ACHN (cell line): ENCODE measurements at regions not wholly inside any gene's neighbourhood (a gene's known extent, or its start where the extent isn't known, plus 50 kb on each side); places are given as distances from the start of the nearest gene placed in this dataset.

Experiments
- DNase-seq: peaks from one replicate; pipeline ENCODE4 v3.0.0-alpha.2; 2015
- in situ Hi-C: cut with HindIII; loops from 2 replicates; pipeline ENCODE4 v1.10.0; 2017; ENCODE audit warnings: low sequenced_read_pairs, low pct_ligation_motif_present, low pct_unique_long_range_greater_than_20kb

DNA sequence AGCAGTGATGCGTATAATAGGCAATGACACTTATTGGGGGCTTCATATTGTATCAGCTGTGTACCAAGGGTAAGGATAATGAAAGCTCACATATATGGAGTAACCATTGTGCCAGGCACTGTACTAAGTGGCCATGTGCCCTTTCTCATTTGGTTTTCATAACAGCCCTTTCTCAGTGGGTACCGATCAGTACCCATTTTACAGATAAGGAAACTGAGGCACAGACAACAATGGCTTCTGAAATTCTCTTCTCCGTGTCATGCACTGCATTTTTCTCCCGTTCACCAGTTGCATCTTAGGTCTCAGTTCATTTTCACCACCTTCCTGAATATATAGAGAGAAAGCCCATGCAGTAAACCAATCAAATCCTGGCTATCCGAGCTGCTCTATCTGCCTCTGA, 216.7 kb upstream of the RBFOX1 start:
- in situ Hi-C loops, result no loop called here
- DNase-seq, result no peak

- in situ Hi-C loops, result no loop called here
- DNase-seq, result no peak
These were observed 218.7 kb upstream of the RBFOX1 start for GRCh38 chr16:7113949-7114348.

GRCh38 chr16:7113395-7113794, 219.2 kb upstream of the RBFOX1 start:
- DNase-seq, result no peak
- in situ Hi-C loops, result no loop called here

DNA sequence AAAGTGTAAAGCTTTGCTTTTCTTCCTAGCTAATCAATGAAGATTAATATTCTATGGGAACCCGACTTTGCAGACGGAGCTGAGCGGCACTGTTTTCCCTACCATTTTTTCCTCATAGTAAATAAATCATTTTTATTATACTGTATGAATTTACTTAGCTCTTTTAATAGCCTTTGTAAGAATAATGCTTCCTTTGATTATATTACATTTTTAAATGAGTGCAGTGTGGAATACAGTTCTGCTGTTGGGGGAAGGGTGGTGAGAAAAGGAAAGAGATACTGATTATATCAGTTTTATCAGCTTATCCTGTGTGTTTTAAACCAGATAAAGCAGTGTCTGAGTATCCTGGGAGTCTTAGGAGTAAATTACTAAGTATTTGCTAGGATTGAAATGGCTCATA, 221.4 kb upstream of the RBFOX1 start:
- DNase-seq, result no peak
- in situ Hi-C loops, result no loop called here

DNA sequence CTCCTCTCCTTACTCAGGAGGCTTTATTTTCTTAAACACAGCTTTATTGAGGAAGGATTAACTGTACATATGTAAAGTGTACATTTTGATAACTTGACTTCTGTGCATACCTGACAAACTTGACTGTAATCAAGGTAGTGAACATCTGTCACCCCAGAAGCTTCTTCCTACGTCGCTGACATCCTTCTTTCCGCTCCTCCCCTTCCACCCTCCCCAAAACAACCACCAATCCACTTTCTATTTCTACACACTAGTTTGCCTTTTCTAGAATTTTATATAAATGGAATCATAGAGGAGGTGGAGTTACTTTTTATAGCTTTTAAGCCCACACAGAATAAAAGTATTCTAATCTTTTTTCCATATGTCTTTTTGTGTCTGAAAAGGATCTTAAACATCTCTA, 225.2 kb upstream of the RBFOX1 start:
- in situ Hi-C loops, result no loop called here
- DNase-seq, result no peak

DNA sequence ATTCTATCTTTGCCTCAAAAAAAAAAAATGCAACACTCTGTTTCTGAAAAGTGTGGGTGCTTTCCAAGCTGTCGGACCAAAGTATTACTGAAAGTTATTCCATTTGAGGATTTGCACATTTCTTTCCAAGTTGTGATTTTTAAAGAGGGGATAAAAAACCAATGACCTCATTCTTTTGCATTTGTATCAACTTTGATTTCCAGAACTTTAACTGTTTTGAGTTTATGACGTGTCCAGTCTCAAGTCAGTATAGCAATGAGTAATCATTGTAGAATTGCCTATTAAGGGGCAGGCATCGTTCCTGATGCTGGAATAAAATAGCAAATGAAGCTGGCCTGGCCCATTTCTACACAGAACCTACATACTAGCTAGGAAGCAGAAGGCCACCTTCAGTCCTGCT, 229.6 kb upstream of the RBFOX1 start:
- in situ Hi-C loops, result no loop called here
- DNase-seq, result no peak

DNA sequence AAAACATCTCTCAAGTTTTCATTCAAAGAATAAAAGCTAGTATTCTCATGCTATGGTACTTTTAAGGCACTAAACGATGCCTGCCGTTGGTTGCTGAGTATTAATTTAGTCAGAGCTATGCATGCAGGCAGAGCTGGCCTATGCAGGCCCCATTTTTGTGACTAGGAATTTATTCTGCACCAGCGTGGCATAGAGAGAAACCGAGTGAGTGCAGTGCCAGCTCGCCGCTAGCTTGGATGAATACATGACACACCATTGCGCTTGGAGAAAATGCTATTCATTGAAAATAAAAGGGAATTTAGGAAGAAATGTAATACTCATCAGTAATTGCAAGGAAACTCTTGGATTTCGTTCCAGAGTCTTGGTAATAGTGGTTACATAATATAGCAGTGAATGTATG, 231.6 kb upstream of the RBFOX1 start:
- DNase-seq, result no peak
- in situ Hi-C loops, result no loop called here

GRCh38 chr16:7097518-7097917, 235.1 kb upstream of the RBFOX1 start:
- in situ Hi-C loops, result no loop called here
- DNase-seq, result no peak

DNA sequence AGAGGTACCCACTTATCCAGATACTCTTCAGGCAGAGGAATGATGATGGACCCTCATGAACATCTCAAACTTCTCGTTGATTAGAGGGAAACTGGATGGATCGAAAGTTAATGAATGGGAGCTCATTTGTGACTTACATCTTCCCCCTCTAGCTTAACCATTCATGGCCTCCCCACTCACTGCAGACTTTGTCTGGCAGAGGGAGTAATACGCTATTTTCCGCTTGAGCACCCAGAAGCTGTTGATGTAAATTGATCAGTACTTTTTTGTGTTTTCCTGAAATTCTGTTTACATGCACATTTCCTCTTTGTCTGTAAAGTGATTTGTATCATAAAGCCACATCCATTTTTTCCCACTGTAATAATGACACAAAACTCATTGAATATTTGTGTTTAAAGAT, 239.1 kb upstream of the RBFOX1 start:
- DNase-seq, result no peak
- in situ Hi-C loops, result no loop called here

GRCh38 chr16:7090628-7091115, 242.0 kb upstream of the RBFOX1 start:
- in situ Hi-C loops, result no loop called here
- no peak for DNase-seq

DNA sequence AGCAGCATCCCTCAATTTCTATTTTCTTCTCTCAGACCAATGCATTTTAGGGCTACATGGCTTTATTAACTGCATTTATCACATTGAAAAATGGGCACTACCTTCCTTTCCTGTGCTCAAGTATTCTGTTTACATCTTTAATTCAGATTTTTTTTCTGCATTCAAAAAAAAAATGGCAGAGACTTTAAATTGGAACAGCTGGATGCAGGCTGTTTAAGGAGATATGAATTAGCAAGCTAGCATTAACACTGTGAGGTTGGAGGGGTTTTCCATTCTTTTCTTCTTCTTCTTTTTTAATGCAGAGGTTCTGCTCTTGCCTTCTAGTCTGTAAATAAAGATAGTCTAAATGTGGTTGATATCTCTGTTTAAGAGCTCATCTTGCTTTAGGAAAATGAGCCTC, 242.9 kb upstream of the RBFOX1 start:
- in situ Hi-C loops, result no loop called here
- DNase-seq, result no peak

GRCh38 chr16:7088711-7089110, 243.9 kb upstream of the RBFOX1 start:
- in situ Hi-C loops, result no loop called here

DNA sequence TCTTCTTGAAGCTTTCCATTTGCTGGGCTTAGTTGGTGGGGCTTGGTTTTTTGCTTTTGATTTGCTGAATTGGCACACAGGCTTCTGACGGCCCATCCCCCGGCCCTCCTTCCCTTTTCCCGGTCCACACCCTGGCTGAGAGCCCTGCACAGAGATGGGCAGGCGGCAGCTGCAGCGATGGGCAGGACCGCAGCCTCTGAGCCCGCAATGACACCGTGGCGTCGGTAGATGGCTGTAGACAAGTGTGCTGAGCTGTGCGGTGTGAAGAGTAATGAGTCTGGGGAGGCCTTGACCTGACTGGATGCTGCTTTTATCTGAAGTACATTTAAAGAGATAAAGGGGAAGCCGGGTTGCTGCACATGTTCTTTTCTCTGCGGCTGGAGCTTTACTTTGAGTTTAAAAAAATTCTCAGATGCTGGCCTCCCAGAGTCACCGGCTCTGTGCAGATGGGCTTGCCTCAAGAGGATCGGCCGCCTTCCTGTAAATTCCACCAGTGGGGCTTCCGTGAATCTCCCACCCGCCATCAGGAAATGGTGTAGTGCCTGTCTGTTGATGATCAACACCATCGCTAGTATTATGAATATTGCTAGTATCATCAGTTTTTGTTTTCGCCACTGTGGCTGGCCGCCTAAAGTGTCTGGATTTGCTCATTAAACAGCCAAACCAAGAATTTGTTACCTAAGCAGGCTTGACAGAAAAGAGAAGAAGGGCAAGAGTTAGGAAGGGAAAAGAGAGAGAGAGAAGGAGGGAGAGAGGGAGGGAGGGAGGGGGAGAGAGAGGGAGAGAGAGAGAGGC, 245.6 kb upstream of the RBFOX1 start:
- in situ Hi-C loops, result no loop called here
- DNase-seq, result peak; percentile 40

More at GRCh38 chr16:7088711-7089110, 243.9 kb upstream of the RBFOX1 start:
- DNase-seq, result no peak

DNA sequence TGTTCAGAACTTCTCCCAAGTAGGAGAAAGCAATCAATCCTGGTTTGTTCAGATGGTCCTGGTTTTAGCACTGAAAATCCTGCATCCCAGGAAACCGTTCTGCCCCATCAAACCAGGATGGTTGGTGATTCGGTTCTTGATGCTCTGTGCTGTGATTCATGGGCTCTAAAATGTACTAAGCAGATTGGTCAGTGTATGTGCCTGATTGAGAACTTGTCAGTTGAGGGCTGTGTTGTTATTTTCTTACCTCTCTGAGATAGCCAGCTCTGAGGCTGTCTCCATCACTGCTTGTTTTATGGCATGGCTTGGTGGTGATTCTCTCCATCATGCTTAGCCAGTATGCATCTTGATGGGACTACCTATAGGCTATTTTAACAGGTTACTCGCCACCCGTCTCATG, 246.9 kb upstream of the RBFOX1 start:
- in situ Hi-C loops, result no loop called here
- no peak for DNase-seq

DNA sequence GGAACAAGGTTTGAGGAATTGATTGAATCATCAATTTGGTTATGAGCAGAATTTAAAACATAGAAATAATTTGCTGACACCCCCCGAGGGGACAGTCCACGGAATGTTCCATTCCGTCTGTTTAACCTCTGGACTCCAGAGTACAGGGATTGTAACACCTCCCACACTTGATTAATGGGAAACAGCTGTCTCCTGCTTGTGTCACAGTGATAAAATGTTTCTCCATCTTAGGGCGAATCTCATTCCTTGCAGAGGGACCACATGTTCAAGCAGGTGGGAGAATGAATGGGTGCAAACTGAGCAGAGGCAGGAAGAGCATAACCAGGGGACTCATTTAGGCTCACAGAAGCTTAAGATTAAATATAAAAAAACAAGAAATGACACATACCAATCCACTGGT, 249.5 kb upstream of the RBFOX1 start:
- no peak for DNase-seq
- in situ Hi-C loops, result no loop called here

DNA sequence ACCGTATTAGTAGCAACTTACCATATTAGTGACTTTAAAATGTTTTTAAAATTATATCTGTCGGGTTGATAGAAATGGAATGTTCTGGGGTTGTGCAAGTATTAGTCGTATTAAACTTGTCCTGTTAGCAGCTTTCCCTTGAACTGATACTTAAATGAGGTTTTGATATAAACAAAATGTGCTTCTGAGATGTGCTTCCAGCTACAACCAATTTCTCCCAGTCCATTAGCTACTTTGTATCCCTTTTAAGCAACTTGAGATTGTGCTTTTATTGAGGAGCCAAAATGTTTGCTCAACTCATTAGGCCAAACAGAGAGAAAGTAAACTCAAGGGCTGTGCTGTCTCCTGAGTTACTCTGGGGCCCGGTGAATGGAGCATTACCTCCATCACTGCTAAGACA, 255.0 kb upstream of the RBFOX1 start:
- in situ Hi-C loops, result no loop called here
- no peak for DNase-seq

- DNase-seq, result no peak
- in situ Hi-C loops, result no loop called here
These were observed 257.9 kb upstream of the RBFOX1 start for GRCh38 chr16:7074715-7075114.

DNA sequence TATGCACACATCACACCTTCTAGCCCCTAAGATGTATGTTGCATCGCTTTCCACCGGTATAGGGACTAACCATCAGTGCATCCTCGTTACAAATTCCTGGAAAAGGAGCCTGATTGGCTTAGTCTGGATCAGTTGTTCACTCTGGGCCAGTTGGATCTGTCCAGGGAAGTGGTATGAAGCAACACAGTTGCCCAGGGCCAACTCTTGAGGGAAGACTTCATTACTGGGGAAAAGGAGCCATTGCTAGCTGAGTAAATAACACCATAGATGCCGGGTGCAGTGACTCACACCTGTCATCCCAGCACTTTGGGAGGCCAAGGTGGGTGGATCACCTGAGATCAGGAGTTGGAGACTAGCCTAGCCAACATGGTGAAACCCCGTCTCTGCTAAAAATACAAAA, 275.2 kb upstream of the RBFOX1 start:
- in situ Hi-C loops, result no loop called here

DNA sequence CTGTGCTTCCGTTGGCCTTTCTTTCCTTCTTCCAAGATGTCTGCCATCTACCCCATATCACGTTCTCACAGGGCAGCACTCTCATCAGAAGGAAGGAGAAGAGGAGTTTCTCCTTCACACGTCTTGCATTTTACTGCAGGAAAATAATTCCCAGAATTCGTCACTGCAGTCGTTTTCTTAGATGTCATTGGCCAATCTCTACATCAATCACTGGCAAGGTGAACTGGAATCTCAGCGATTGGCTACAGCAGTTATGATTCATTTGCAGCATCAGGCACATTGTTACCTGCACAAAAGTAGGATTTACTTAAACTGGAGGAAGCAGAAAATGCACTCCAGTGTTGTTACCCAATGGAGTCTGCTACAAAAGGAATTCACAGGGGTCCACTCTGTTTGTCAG, 277.2 kb upstream of the RBFOX1 start:
- DNase-seq, result no peak
- in situ Hi-C loops, result no loop called here

More for the DNA sequence above, 275.2 kb upstream of the RBFOX1 start:
- no peak for DNase-seq

DNA sequence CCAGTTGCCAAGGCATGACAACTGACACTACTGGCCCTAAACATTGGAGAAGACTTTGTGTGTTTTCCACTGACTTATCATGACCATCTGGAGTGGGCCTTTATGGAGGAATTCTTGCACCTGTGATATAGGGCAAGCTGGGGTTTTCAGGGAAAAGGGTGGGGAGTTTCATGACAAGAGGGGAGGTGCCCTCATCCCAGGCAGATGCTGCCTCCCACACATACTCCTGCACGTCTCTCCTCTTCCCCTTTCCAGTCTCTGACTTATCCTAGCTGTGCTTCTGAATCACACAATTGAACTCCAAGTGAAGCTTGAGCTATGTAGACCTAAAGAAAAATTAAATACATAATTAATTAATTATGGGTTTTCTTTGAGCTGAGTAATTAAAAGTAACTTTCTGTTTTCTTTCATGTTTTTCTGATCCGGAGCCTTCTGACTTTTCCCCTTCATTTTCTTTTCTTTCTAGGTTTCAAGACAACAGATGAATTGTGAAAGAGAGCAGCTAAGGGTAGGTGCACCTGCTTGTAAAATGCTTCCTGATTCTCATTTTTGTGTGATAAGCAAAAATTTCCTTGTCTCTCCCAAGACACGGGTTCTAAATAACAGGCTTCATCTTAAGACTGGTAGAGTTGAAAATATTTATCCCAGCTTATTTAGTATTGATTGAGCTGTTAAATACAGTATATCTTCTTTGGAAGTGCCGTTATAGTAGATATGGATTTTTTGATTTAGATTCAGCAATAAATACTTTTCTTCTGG, 280.9 kb upstream of the RBFOX1 start:
- in situ Hi-C loops, result no loop called here
- DNase-seq, result no peak
